HG02970 (cell line): ENCODE measurements at regions not wholly inside any gene's neighbourhood (a gene's known extent, or its start where the extent isn't known, plus 50 kb on each side); places are given as distances from the start of the nearest gene placed in this dataset.

Experiments used
- ATAC-seq: cut with Tn5 transposase; IDR thresholded peaks from one replicate; pipeline ENCODE4 v1.9.1; 2021; ENCODE audit warnings: mild to moderate bottlenecking, moderate library complexity, moderate number of reproducible peaks; ENCODE audit not compliant: unreplicated experiment, low FRiP score

GRCh38 chr3:110756705-110757104 is 314.9 kb upstream of the NECTIN3 start:
- no peak for ATAC-seq

GRCh38 chr3:110758208-110758607 is 313.4 kb upstream of the NECTIN3 start:
- ATAC-seq: no peak

GRCh38 chr3:110767156-110767555 is 304.5 kb upstream of the NECTIN3 start:
- ATAC-seq: no peak

GRCh38 chr3:110767838-110768237 is 303.8 kb upstream of the NECTIN3 start:
- no peak for ATAC-seq

- ATAC-seq: no peak
These were observed 298.1 kb upstream of the NECTIN3 start for GRCh38 chr3:110773413-110773954.

GRCh38 chr3:110774496-110775265 is 296.9 kb upstream of the NECTIN3 start:
- ATAC-seq: no peak

- no peak for ATAC-seq
These were observed 292.0 kb upstream of the NECTIN3 start for GRCh38 chr3:110779581-110779980.

- ATAC-seq: no peak
These were observed 288.1 kb upstream of the NECTIN3 start for GRCh38 chr3:110783541-110783940.

- ATAC-seq: no peak
These were observed 282.8 kb upstream of the NECTIN3 start for GRCh38 chr3:110788794-110789193.

GRCh38 chr3:110789315-110789714 is 282.3 kb upstream of the NECTIN3 start:
- no peak for ATAC-seq

- ATAC-seq: no peak
These were observed 281.0 kb upstream of the NECTIN3 start for GRCh38 chr3:110790631-110791030.

GRCh38 chr3:110791995-110792686 is 279.5 kb upstream of the NECTIN3 start:
- no peak for ATAC-seq

GRCh38 chr3:110793611-110794010 is 278.0 kb upstream of the NECTIN3 start:
- ATAC-seq: no peak

- no peak for ATAC-seq
These were observed 276.5 kb upstream of the NECTIN3 start for GRCh38 chr3:110795163-110795562.

- ATAC-seq: no peak
These were observed 272.3 kb upstream of the NECTIN3 start for GRCh38 chr3:110799271-110799670.

- ATAC-seq: no peak
These were observed 266.8 kb upstream of the NECTIN3 start for GRCh38 chr3:110804856-110805255.

- no peak for ATAC-seq
These were observed 264.7 kb upstream of the NECTIN3 start for GRCh38 chr3:110806924-110807323.

GRCh38 chr3:110808630-110809029 is 263.0 kb upstream of the NECTIN3 start:
- ATAC-seq: no peak

- no peak for ATAC-seq
These were observed 261.3 kb upstream of the NECTIN3 start for GRCh38 chr3:110810356-110810755.

- no peak for ATAC-seq
These were observed 260.6 kb upstream of the NECTIN3 start for GRCh38 chr3:110811050-110811449.

- no peak for ATAC-seq
These were observed 258.1 kb upstream of the NECTIN3 start for GRCh38 chr3:110813541-110813940.
